VCaP (cell line): ENCODE measurements at regions not wholly inside any gene's neighbourhood (a gene's known extent, or its start where the extent isn't known, plus 50 kb on each side); places are given as distances from the start of the nearest gene placed in this dataset.

Experiments
- H3K27ac ChIP-seq: fragments of 450-650 bp; 2 replicates; pipeline ENCODE4 v1.5.1; 2017
- TF ChIP-seq, protein P1 (sequence below): fragments of 450-650 bp; conservative IDR thresholded peaks from 2 replicates; pipeline ENCODE4 v1.5.1; 2017; ENCODE audit warnings: mild to moderate bottlenecking, moderate library complexity

DNA sequence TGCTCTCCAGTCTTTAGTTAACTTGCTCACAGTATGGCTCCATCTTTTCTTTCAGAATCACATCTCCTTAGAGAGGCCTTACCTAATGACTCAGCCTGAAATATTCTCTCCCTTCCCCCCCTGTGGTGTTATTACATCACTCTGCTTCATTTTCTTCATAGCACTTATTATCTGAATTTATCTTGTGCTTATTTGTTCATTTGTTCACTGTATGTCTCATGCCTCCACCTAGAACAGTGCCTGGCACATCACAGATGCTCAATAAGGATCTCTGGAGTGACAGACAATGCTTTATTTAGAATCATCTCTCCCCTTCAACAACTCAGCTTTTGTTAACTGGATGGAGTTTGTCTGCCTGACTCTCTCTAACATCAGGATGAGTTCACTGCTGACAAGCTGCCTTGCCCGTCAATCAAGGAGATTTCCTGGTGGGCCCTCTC, 96.6 kb upstream of the MAN1A1 start:
- TF ChIP-seq, protein P1, sequence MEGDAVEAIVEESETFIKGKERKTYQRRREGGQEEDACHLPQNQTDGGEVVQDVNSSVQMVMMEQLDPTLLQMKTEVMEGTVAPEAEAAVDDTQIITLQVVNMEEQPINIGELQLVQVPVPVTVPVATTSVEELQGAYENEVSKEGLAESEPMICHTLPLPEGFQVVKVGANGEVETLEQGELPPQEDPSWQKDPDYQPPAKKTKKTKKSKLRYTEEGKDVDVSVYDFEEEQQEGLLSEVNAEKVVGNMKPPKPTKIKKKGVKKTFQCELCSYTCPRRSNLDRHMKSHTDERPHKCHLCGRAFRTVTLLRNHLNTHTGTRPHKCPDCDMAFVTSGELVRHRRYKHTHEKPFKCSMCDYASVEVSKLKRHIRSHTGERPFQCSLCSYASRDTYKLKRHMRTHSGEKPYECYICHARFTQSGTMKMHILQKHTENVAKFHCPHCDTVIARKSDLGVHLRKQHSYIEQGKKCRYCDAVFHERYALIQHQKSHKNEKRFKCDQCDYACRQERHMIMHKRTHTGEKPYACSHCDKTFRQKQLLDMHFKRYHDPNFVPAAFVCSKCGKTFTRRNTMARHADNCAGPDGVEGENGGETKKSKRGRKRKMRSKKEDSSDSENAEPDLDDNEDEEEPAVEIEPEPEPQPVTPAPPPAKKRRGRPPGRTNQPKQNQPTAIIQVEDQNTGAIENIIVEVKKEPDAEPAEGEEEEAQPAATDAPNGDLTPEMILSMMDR: no peak
- no peak overlapping the region for H3K27ac ChIP-seq

DNA sequence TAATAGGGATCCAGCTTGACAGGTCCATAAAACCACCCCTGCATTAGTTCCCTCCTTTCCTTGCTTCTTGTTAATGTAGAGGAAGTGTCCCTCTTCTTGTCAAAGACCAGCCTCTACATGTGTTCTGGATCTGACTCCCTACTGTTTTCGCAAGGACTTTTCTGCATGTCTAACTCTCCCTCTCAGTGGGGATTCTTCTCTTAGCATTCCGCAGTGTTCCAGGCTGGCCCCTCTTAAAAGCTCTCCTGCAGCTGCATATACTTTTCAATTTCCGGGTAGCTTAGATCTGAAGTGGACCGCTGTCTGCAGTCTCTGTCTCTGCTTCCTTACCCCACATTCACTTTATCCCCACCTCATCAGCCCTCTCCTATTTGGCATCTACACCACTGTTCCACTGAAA, 96.1 kb upstream of the MAN1A1 start:
- H3K27ac ChIP-seq: no peak overlapping the region

DNA sequence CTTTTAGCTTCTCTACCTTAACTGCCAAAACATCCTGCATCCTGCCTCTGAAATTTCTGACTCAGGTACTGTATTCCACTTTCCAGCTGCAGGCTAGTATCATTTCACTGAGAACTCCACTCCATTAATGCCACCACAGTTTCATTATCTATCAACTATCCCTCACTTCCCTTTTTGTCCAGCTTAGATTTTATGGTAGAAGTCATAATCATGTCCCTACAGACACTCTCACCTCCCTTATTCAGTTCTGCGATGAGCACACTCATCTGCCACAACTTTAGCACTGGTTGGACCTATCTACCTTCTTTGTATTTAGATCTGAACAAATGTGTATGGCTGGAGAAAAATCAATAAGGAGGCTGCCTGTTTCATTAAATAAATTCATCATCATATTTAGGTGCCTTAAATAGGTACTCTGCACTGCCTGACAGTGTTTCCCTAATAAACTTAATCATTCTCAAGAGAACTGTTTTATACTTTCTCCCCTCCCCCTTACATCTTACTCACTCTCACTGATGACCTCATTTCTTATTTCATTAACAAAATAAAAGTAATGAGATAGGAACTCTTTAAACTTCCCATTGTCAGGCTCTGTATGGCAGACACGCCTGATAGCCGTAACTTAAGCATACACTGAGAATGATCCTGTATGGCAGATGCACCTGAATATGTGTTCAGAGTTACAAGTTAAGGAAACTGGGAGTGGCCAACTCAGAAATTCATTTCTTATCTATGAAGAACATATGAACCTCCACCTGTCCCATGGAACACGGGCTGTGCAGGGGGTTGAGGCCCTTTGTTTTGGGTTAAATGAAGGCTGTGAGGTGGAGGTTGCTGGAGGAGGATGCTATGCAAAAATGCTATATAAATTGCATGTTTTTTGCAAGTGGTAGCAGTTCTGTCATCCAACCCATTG, 95.3 kb upstream of the MAN1A1 start:
- TF ChIP-seq, protein P1: no peak
- no peak overlapping the region for H3K27ac ChIP-seq

More for the DNA sequence above, 96.1 kb upstream of the MAN1A1 start:
- TF ChIP-seq, protein P1: no peak

DNA sequence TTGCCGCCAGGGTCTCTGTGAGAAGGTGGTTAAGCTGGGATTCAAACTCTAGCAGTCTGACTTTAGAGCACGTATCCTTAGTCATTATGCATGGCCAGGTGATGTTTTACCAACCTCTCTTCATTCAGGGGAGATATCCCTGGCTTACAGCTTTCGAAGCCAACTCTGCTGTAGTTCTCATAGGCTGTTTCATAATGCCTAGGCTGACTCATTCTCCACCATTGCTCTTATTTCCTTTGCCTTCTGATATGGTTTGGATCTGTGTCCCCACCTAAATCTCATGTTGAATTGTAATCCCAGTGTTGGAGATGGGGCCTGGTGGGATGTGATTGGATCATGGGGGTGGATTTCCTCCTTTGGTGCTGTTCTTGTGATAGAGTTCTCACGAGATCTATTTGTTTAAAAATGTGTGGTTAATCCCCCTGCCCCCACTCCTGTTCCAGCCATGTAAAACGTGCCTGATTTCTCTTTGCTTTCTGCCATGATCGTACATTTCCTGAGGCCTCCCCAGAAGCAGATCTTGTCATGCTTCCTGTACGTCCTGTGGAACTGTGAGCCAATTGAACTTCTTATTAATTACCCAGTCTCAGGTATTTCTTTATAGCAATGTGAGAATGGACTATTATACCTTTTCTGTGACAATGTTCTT, 94.6 kb upstream of the MAN1A1 start:
- TF ChIP-seq, protein P1: no peak
- no peak overlapping the region for H3K27ac ChIP-seq

DNA sequence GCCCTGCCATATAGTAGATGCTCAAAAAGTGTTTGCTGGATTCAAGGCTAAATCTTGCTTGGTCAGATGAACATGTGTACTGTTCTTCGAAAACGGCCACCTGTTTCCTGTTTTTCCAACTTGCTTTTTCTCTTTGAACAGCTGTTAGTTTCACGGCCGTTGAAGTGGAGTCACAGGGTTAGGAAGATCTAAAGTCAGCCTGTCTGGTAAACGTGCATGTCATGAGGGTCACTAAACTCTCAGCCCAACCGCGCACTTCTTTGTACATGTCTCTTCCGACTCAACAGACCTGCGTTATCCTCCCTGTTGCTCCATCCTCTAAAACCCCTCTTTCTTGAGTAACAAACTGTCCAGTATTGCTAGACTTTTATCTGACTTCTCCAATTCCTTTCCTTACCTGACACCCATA, 93.2 kb upstream of the MAN1A1 start:
- TF ChIP-seq, protein P1: no peak
- no peak overlapping the region for H3K27ac ChIP-seq

DNA sequence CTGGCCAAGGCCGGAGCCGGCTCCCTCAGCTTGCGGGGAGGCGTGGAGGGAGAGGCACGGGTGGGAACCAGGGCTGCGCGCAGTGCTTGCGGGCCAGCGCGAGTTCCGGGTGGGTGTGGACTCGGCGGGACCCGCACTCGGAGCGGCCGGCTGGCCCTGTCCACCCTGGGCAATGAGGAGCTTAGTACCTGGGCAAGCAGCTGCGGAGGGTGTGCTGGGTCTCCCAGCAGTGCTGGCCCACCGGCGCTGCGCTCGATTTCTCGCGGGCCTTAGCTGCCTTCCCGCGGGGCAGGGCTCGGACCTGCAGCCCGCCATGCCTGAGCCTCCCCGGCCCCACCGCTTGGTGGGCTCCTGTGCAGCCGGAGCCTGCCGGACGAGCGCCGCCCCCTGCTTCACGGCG, 91.4 kb upstream of the MAN1A1 start:
- no peak overlapping the region for H3K27ac ChIP-seq
- TF ChIP-seq, protein P1: no peak

DNA sequence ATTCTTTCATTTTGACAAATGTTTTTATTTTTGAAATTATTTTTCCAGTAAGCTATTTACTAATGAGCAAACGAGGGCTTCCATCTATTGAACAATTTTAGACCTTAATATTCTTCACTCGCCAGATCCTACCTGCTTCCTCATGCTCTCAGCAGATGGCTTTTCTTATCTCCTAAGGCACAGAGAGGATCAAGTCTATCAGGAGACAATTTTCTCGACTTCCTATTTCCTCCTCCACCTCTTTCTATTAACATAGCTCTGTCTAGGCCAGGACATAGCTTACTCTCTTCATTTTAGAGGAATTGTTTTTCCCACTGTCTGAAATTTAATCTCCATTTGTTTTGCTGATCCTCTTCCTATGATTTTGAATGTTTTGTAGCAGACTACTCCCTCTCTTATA, 87.0 kb upstream of the MAN1A1 start:
- no peak overlapping the region for H3K27ac ChIP-seq
- TF ChIP-seq, protein P1: no peak
